WTC11 (cell line): ENCODE measurements at regions not wholly inside any gene's neighbourhood (a gene's known extent, or its start where the extent isn't known, plus 50 kb on each side); places are given as distances from the start of the nearest gene placed in this dataset.

Source experiments
- GRHL2 ChIP-seq: fragments of 250-450 bp; sonication (Bioruptor Pico); IDR thresholded peaks from 2 replicates; pipeline ENCODE4 v1.8.0; 2022; ENCODE audit warnings: mild to moderate bottlenecking, moderate library complexity; ENCODE audit not compliant: insufficient replicate concordance, severe bottlenecking
- MXD4 ChIP-seq: fragments of 250-450 bp; sonication (Bioruptor Pico); IDR thresholded peaks from 2 replicates; pipeline ENCODE4 v1.8.0; 2021; ENCODE audit warnings: mild to moderate bottlenecking, moderate library complexity, borderline replicate concordance
- RELA ChIP-seq: sonication (generic); formaldehyde crosslinking; IDR thresholded peaks from 2 replicates; pipeline ENCODE4 v1.8.1; 2022; ENCODE audit warnings: missing genetic modification reagents, mild to moderate bottlenecking, borderline replicate concordance
- ZNF423 ChIP-seq: fragments of 250-450 bp; sonication (Bioruptor Pico); IDR thresholded peaks from 2 replicates; pipeline ENCODE4 v2.1.2; 2022; ENCODE audit warnings: mild to moderate bottlenecking, moderate library complexity
- TF ChIP-seq, protein P1 (sequence below): sonication (generic); formaldehyde crosslinking; IDR thresholded peaks from 2 replicates; pipeline ENCODE4 v1.8.1; 2023; ENCODE audit warnings: mild to moderate bottlenecking, moderate library complexity, missing genetic modification reagents
- TF ChIP-seq, protein P2 (sequence below): sonication (generic); formaldehyde crosslinking; IDR thresholded peaks from 2 replicates; pipeline ENCODE4 v1.8.1; 2023; ENCODE audit warnings: mild to moderate bottlenecking, missing genetic modification reagents
- TF ChIP-seq, protein P3 (sequence below): sonication (generic); formaldehyde crosslinking; IDR thresholded peaks from 2 replicates; pipeline ENCODE4 v1.8.0; 2023; ENCODE audit warnings: mild to moderate bottlenecking, missing genetic modification reagents
- TF ChIP-seq, protein P4 (sequence below): fragments of 200-600 bp; IDR thresholded peaks from 2 replicates; pipeline ENCODE4 v1.8.0; 2022; ENCODE audit warnings: antibody characterized with exemption
- TF ChIP-seq, protein P5 (sequence below): sonication (generic); formaldehyde crosslinking; IDR thresholded peaks from 2 replicates; pipeline ENCODE4 v1.8.0; 2022; ENCODE audit warnings: mild to moderate bottlenecking, missing genetic modification reagents
- TF ChIP-seq, protein P6 (sequence below): sonication (generic); formaldehyde crosslinking; IDR thresholded peaks from 2 replicates; pipeline ENCODE4 v1.8.0; 2022; ENCODE audit warnings: mild to moderate bottlenecking, missing genetic modification reagents

DNA sequence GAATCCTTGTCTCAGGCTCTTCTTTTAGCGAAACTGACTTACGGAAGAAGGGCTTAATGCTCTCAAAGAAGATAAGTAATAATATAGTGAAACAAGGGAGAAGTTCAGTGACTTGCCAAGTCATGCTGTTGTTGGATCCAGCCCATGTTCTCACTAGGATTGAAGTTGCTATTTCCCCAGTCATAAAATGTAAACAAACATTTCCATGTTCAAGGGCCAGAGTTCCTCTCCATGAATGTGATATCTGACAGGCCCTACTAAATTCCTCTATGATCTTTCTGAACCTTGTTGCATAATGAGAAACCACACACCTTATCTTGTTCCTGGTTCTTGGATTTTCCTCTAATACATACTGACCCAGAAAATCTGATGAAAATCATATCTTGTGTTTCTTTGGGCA, 876.5 kb upstream of the B3GALT2 start:
- TF ChIP-seq, protein P1, sequence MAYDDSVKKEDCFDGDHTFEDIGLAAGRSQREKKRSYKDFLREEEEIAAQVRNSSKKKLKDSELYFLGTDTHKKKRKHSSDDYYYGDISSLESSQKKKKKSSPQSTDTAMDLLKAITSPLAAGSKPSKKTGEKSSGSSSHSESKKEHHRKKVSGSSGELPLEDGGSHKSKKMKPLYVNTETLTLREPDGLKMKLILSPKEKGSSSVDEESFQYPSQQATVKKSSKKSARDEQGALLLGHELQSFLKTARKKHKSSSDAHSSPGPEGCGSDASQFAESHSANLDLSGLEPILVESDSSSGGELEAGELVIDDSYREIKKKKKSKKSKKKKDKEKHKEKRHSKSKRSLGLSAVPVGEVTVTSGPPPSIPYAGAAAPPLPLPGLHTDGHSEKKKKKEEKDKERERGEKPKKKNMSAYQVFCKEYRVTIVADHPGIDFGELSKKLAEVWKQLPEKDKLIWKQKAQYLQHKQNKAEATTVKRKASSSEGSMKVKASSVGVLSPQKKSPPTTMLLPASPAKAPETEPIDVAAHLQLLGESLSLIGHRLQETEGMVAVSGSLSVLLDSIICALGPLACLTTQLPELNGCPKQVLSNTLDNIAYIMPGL (CRISPR knock-in tag): no peak
- no peak for TF ChIP-seq ZNF423
- TF ChIP-seq, protein P2, sequence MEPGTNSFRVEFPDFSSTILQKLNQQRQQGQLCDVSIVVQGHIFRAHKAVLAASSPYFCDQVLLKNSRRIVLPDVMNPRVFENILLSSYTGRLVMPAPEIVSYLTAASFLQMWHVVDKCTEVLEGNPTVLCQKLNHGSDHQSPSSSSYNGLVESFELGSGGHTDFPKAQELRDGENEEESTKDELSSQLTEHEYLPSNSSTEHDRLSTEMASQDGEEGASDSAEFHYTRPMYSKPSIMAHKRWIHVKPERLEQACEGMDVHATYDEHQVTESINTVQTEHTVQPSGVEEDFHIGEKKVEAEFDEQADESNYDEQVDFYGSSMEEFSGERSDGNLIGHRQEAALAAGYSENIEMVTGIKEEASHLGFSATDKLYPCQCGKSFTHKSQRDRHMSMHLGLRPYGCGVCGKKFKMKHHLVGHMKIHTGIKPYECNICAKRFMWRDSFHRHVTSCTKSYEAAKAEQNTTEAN: no peak
- TF ChIP-seq, protein P3, sequence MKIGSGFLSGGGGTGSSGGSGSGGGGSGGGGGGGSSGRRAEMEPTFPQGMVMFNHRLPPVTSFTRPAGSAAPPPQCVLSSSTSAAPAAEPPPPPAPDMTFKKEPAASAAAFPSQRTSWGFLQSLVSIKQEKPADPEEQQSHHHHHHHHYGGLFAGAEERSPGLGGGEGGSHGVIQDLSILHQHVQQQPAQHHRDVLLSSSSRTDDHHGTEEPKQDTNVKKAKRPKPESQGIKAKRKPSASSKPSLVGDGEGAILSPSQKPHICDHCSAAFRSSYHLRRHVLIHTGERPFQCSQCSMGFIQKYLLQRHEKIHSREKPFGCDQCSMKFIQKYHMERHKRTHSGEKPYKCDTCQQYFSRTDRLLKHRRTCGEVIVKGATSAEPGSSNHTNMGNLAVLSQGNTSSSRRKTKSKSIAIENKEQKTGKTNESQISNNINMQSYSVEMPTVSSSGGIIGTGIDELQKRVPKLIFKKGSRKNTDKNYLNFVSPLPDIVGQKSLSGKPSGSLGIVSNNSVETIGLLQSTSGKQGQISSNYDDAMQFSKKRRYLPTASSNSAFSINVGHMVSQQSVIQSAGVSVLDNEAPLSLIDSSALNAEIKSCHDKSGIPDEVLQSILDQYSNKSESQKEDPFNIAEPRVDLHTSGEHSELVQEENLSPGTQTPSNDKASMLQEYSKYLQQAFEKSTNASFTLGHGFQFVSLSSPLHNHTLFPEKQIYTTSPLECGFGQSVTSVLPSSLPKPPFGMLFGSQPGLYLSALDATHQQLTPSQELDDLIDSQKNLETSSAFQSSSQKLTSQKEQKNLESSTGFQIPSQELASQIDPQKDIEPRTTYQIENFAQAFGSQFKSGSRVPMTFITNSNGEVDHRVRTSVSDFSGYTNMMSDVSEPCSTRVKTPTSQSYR (CRISPR knock-in tag): no peak
- TF ChIP-seq, protein P4, sequence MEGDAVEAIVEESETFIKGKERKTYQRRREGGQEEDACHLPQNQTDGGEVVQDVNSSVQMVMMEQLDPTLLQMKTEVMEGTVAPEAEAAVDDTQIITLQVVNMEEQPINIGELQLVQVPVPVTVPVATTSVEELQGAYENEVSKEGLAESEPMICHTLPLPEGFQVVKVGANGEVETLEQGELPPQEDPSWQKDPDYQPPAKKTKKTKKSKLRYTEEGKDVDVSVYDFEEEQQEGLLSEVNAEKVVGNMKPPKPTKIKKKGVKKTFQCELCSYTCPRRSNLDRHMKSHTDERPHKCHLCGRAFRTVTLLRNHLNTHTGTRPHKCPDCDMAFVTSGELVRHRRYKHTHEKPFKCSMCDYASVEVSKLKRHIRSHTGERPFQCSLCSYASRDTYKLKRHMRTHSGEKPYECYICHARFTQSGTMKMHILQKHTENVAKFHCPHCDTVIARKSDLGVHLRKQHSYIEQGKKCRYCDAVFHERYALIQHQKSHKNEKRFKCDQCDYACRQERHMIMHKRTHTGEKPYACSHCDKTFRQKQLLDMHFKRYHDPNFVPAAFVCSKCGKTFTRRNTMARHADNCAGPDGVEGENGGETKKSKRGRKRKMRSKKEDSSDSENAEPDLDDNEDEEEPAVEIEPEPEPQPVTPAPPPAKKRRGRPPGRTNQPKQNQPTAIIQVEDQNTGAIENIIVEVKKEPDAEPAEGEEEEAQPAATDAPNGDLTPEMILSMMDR: no peak
- no peak for TF ChIP-seq MXD4 (CRISPR knock-in tag)
- TF ChIP-seq RELA (CRISPR knock-in tag): no peak
- TF ChIP-seq, protein P5, sequence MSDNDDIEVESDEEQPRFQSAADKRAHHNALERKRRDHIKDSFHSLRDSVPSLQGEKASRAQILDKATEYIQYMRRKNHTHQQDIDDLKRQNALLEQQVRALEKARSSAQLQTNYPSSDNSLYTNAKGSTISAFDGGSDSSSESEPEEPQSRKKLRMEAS (CRISPR knock-in tag): no peak
- TF ChIP-seq, protein P6, sequence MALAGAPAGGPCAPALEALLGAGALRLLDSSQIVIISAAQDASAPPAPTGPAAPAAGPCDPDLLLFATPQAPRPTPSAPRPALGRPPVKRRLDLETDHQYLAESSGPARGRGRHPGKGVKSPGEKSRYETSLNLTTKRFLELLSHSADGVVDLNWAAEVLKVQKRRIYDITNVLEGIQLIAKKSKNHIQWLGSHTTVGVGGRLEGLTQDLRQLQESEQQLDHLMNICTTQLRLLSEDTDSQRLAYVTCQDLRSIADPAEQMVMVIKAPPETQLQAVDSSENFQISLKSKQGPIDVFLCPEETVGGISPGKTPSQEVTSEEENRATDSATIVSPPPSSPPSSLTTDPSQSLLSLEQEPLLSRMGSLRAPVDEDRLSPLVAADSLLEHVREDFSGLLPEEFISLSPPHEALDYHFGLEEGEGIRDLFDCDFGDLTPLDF (CRISPR knock-in tag): no peak
- no peak for TF ChIP-seq GRHL2 (CRISPR knock-in tag)
